Naive thymus-derived CD4-positive, alpha-beta T cell (primary cell): ENCODE measurements at regions not wholly inside any gene's neighbourhood (a gene's known extent, or its start where the extent isn't known, plus 50 kb on each side); places are given as distances from the start of the nearest gene placed in this dataset.

Experiments used
- ATAC-seq: fragments of 150-1000 bp; cut with Tn5 transposase; 2 replicates; pipeline ENCODE4 v1.10.0; 2021; ENCODE audit warnings: mild to moderate bottlenecking, moderate library complexity
- CTCF ChIA-PET: fragments of 350-600 bp; sonication (Branson Sonifier 250); formaldehyde crosslinking; loops from one replicate; lab custom pipeline; 2021; ENCODE audit warnings: antibody characterized with exemption; lab: Charles Lee
- POLR2A ChIA-PET: fragments of 350-600 bp; sonication (Branson Sonifier 250); formaldehyde crosslinking; loops from one replicate; lab custom pipeline; 2021; ENCODE audit warnings: antibody characterized with exemption, inconsistent platforms; lab: Charles Lee
- DNase-seq, 9 donors: peaks; one replicate each; pipeline versions ENCODE4 v3.0.0 to v3.0.0-alpha.2; 2020 to 2022; ENCODE audit warnings: mixed read lengths in 1 of 9
- H3K27ac ChIP-seq: one replicate; pipeline ENCODE4 v1.7.0; 2013; ENCODE audit warnings: mild to moderate bottlenecking, low read depth, low read length, moderate library complexity
- H3K27me3 ChIP-seq, 2 donors: one replicate each; pipeline ENCODE4 v1.7.0; 2013; ENCODE audit warnings: low read length in 2 of 2, mild to moderate bottlenecking in 2 of 2, moderate library complexity in 2 of 2; ENCODE audit not compliant: control insufficient read depth in 2 of 2, insufficient read depth in 2 of 2
- H3K36me3 ChIP-seq, 3 experiments: 1 replicate in 2 of 3; 2 replicates in 1 of 3; pipeline ENCODE4 v1.7.0; 2013; ENCODE audit warnings: low read length in 3 of 3, mild to moderate bottlenecking in 3 of 3, moderate library complexity in 1 of 3; ENCODE audit not compliant: insufficient read depth in 3 of 3, control insufficient read depth in 2 of 3
- H3K4me1 ChIP-seq, 2 donors: one replicate each; pipeline ENCODE4 v1.7.0; 2013; ENCODE audit warnings: low read length in 2 of 2, mild to moderate bottlenecking in 2 of 2, moderate library complexity in 1 of 2; ENCODE audit not compliant: control insufficient read depth in 2 of 2, insufficient read depth in 2 of 2
- H3K4me3 ChIP-seq: 2 replicates; pipeline ENCODE4 v1.7.0; 2013; ENCODE audit warnings: mild to moderate bottlenecking, low read length
- H3K9me3 ChIP-seq, 3 experiments: 1 replicate in 2 of 3; 2 replicates in 1 of 3; pipeline ENCODE4 v1.7.0; 2013; ENCODE audit warnings: low read length in 3 of 3; ENCODE audit not compliant: control insufficient read depth in 2 of 3
- H3K27ac Mint-ChIP-seq, 9 donors: one replicate each; pipeline ENCODE4 v1.8.0; 2020 to 2022; ENCODE audit warnings: mixed read lengths in 9 of 9, mild to moderate bottlenecking in 8 of 9, moderate library complexity in 5 of 9, inconsistent platforms in 2 of 9
- H3K27me3 Mint-ChIP-seq, 5 donors: one replicate each; pipeline ENCODE4 v1.8.0; 2021 to 2022; ENCODE audit warnings: mixed read lengths in 5 of 5, mild to moderate bottlenecking in 1 of 5
- H3K36me3 Mint-ChIP-seq, 5 donors: one replicate each; pipeline ENCODE4 v1.8.0; 2020 to 2022; ENCODE audit warnings: mixed read lengths in 5 of 5, mild to moderate bottlenecking in 3 of 5, inconsistent platforms in 1 of 5
- H3K4me1 Mint-ChIP-seq, 7 donors: one replicate each; pipeline ENCODE4 v1.8.0; 2020 to 2022; ENCODE audit warnings: mixed read lengths in 7 of 7, mild to moderate bottlenecking in 3 of 7, inconsistent platforms in 1 of 7
- H3K4me3 Mint-ChIP-seq, 10 donors: one replicate each; pipeline ENCODE4 v1.8.0; 2020 to 2022; ENCODE audit warnings: mild to moderate bottlenecking in 10 of 10, mixed read lengths in 10 of 10, moderate library complexity in 6 of 10, inconsistent platforms in 2 of 10
- H3K9me3 Mint-ChIP-seq, 11 donors: one replicate each; pipeline ENCODE4 v1.8.0; 2020 to 2022; ENCODE audit warnings: mixed read lengths in 11 of 11, mild to moderate bottlenecking in 4 of 11, inconsistent platforms in 1 of 11, moderate library complexity in 1 of 11
- intact Hi-C, 2 donors: fragments of 100-400 bp; cut with micrococcal nuclease; formaldehyde crosslinking; loops; one replicate each; pipeline ENCODE4 v1.15.1; 2023

DNA sequence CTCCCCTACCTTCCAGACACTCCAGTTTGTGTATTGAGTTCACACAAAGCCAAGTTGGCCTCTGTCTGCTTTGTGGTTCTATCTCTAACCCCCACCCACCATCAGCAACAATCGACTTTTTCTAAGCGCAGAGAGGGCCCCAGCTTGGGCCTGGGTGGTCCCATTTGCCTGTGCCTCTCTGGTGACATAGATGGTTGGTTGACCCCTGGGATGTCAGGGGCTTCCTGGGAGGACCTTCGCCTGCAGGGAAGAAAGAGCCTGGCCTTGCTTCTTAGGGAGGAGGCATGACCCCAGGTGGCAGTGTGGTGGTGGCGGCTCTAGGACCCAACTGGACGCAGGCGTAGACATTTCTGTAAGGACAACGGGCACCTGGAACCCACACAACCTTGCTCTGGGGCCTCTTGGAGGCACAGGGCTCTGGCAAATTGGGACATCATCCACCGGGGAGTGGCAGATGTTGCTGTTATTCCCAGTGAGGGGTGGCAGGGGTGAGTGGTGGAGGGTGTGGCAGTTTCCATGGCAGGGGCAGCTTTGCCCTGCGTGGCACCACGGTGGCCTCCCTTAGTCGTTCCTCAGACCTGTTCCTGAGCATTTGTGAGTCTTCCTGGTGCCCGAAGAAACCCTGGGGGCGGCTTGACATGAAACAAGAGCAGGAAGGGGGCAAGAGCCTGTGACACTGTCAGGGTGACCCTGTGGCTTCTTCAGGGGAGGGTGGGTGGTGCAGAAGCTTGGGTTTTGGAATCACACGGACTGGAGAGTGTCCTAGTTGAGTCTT is 171.0 kb upstream of the IER5L start:
- POLR2A ChIA-PET = interaction anchor here (0.6 kb wide), 1 partner anchor 238 kb away, joined by 3 read pairs; no protein-coding TSS in a partner anchor
- H3K27ac ChIP-seq = no peak overlapping the region
- Mint-ChIP-seq H3K4me3 (no peak overlapping the region), H3K9me3 (peaks cover 0 to 3% (median 0%) of the 10 kb centered on the region in 11 donors), H3K4me1 (peaks cover 0 to 15% (median 8%) of the 10 kb centered on the region in 7 donors), H3K27ac (peak overlapping the region in 1 of 9 donors; percentile 34), H3K36me3 (no peaks in the 10 kb centered on the region), H3K27me3 (peaks cover 0 to 14% (median 0%) of the 10 kb centered on the region in 5 donors)
- DNase-seq (no peak), ATAC-seq (no peak)
- H3K9me3 ChIP-seq = no peaks in the 10 kb centered on the region
- CTCF ChIA-PET = no interaction called here
- peaks cover 0 to 2% of the 10 kb centered on the region in 2 donors for H3K4me1 ChIP-seq
- H3K4me3 ChIP-seq = no peak overlapping the region
- H3K36me3 ChIP-seq = no peaks in the 10 kb centered on the region
- H3K27me3 ChIP-seq = peaks cover 0 to 4% of the 10 kb centered on the region in 2 donors
- intact Hi-C loops = no loop called here

DNA sequence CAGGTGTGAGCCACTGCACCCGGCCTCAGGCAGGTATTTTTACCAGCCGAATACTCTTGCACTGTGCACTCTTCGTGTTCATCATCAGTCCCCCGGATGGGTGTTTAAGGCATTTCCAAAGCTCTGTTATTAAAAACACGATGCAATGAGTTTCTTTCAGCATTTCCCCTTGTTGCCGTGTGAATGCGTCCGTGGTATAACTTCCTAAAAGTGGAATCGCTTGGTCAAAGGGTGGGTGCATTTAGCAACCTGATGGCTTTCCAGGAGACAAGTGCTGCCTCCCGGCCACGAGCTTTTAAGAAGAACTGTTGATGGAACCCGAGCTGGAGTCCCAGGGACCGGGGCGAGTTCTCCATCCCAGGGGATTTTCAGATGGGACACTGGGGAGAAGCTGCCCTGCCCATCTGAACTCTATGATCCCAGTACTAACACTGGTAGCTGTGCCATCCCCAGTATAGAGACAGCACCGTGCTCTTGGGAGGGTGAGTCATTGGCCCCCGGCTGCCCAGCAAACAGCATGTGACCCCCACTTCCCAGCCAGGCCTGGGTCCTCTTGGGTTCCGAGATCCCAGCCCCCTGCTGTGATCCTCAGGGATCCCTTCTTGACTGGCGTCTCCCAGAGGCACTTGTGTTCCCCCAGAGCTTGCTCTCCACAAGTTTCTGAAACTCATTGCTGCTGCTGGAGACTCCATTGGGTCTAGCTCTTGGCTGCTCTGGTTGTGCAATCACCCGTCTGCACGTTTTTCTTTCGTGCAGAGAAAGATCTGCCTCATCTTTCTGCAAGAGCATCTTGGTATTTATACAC is 169.5 kb upstream of the IER5L start:
- no peak overlapping the region for H3K4me3 ChIP-seq
- Mint-ChIP-seq H3K27me3 (peaks cover 0 to 14% (median 0%) of the 10 kb centered on the region in 5 donors), H3K9me3 (peaks cover 0 to 3% (median 0%) of the 10 kb centered on the region in 11 donors), H3K4me1 (peaks cover 0 to 14% (median 9%) of the 10 kb centered on the region in 7 donors), H3K27ac (no peak overlapping the region), H3K4me3 (no peak overlapping the region), H3K36me3 (no peaks in the 10 kb centered on the region)
- ChIA-PET CTCF (interaction anchor here (1.1 kb wide), 1 partner anchor 175 kb away, joined by 3 read pairs; no protein-coding TSS in a partner anchor), POLR2A (no interaction called here)
- H3K27ac ChIP-seq = no peak overlapping the region
- ATAC-seq (peak; percentile 60), DNase-seq (no peak)
- peaks cover 0 to 4% of the 10 kb centered on the region in 2 donors for H3K27me3 ChIP-seq
- H3K4me1 ChIP-seq = peaks cover 0 to 2% of the 10 kb centered on the region in 2 donors
- H3K36me3 ChIP-seq = no peaks in the 10 kb centered on the region
- H3K9me3 ChIP-seq = no peaks in the 10 kb centered on the region
- intact Hi-C loops = no loop called here

DNA sequence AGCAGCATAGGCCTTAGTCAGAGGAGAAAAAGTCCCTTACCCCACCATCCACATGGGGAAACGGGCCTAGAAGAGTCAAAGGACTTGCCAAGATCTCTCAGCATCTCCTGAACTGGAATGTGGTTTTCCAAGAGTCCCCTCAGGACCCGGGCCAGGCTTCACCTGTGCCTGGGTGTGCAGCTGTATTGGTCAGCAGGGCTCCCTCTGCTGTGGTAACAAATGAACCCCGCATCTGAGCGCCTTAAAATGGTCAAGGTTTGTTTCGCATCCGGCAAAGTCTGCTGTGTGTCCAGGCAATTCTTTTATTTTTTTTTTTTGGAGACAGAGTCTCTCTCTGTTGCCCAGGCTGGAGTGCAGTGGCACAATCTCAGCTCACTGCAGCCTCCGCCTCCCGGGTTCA is 168.0 kb upstream of the IER5L start:
- ATAC-seq = no peak
- Mint-ChIP-seq H3K27ac (no peak overlapping the region), H3K4me1 (peaks cover 0 to 14% (median 6%) of the 10 kb centered on the region in 7 donors), H3K9me3 (peaks cover 0 to 3% (median 0%) of the 10 kb centered on the region in 11 donors), H3K4me3 (no peak overlapping the region), H3K36me3 (no peaks in the 10 kb centered on the region), H3K27me3 (peaks cover 0 to 7% (median 0%) of the 10 kb centered on the region in 5 donors)
- Histone ChIP-seq H3K4me3 (no peak overlapping the region), H3K36me3 (no peaks in the 10 kb centered on the region), H3K27me3 (no peaks in the 10 kb centered on the region), H3K9me3 (no peaks in the 10 kb centered on the region), H3K4me1 (no peaks in the 10 kb centered on the region), H3K27ac (no peak overlapping the region)
- no peak for DNase-seq
- ChIA-PET CTCF (interaction anchor here (0.7 kb wide), 1 partner anchor 17 kb away, joined by 3 read pairs; no protein-coding TSS in a partner anchor), POLR2A (interaction anchor here (0.6 kb wide), 2 partner anchors 52 to 171 kb away, joined by 3 read pairs; no protein-coding TSS in a partner anchor)
- intact Hi-C loops = loop anchor here in 1 of 2 donors (1.0 kb wide), 1 partner anchor 172 kb away; no protein-coding TSS in a partner anchor

DNA sequence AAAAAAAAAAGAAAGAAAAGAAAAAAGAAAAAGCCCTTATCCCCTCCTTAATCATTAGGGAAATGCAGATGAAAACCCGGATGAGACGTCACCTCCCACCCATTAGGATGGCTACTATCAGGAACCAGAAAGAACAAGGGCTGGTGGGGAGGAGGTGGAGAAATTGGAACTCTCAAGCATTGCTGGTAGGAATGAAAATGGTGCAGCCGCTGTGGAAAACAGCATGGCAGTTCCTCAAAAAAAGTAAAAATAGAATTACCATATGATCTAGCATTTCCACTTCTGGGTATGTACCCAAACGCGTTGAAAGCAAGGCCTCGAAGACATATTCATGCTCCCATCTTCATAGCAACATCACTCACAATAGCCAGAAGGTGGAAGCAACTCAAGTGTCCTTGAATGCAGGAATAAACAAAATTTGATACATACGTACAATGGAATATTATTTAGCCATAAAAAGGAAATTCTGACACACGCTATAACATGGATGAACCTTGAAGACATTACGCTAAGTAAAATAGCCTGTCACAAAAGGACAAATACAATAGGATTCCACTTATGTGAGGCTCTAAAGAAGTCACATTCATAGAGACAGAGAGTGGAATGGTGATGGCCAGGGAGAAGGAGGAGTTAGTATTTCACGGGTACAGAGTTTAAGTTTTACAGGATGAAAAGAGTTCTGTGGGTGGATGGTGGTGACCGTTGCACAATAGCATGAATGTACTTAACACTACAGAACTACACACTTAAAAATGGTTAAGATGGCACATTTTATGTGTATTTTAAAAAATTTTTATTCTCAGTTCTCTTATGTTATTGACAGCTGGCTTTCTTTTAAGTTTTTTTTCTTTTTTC is 166.8 kb upstream of the IER5L start:
- CTCF ChIA-PET = interaction anchor here (0.7 kb wide), 1 partner anchor 128 kb away, joined by 4 read pairs; no protein-coding TSS in a partner anchor

DNA sequence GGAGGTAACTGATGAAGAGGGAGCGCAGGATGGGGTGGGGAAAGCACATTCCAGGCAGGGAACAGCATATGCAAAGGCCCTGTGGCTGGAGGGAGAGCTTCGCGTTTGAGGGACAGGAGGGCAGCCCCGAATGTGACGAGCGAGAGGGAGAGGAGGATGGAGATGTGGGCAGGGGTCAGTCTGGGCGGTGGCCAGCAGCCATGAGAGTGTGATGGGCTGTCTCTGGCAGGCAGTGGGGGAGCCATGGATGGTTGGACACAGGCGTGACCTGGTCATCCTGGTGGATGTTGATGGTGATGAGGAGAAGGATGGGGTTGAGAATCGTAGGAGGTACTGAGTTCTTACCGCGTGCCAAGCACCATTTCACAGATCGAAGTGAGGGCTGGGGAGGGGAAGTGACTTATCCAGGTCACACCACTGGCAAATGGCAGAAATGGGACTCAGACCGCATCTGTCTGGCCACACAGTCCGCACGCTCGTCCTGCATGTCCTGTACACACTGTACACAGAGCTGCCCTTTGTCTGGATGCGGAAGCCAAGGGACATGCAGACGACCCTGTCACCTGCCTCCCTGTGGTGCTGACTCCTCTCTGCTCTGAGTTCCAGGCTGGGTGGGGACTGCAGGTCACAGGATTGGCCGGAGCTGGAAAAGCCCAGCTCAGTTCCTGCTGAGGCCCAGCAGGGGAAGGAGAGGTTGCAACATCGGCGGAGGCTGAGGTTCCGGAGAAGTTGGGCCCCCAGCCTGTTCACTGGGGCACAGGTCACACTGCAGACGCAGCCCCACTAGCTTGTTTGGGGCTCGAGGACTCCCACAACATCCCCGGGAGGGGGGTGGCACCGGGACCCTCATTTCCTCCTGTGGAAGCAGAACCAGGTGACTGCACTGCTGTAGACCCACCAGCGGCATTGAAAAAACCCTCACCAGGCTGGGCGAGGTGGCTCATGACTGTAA is 165.6 kb upstream of the IER5L start:
- Mint-ChIP-seq H3K27ac (peak overlapping the region in 2 of 9 donors; percentile 22 to 38), H3K36me3 (no peaks in the 10 kb centered on the region), H3K4me3 (no peak overlapping the region), H3K27me3 (no peaks in the 10 kb centered on the region), H3K4me1 (peaks cover 0 to 11% (median 6%) of the 10 kb centered on the region in 7 donors), H3K9me3 (peaks cover 0 to 2% (median 0%) of the 10 kb centered on the region in 11 donors)
- POLR2A ChIA-PET = interaction anchor here (0.9 kb wide), 1 partner anchor 9 kb away, joined by 3 read pairs; no protein-coding TSS in a partner anchor
- Histone ChIP-seq H3K27ac (no peak overlapping the region), H3K4me1 (no peaks in the 10 kb centered on the region), H3K36me3 (no peaks in the 10 kb centered on the region), H3K27me3 (no peaks in the 10 kb centered on the region), H3K9me3 (no peaks in the 10 kb centered on the region), H3K4me3 (no peak overlapping the region)
- intact Hi-C loops = no loop called here
- no peak for DNase-seq
- CTCF ChIA-PET = no interaction called here
- ATAC-seq = peak; percentile 65

More for the DNA sequence above, 166.8 kb upstream of the IER5L start:
- no peaks in the 10 kb centered on the region for H3K36me3 Mint-ChIP-seq
- Histone ChIP-seq H3K36me3 (no peaks in the 10 kb centered on the region), H3K4me3 (no peak overlapping the region), H3K27me3 (no peaks in the 10 kb centered on the region), H3K9me3 (no peaks in the 10 kb centered on the region), H3K4me1 (no peaks in the 10 kb centered on the region), H3K27ac (no peak overlapping the region)
- peak overlapping the region in 4 of 9 donors; percentile 15 to 73 (median 40) for H3K27ac Mint-ChIP-seq
- H3K4me3 Mint-ChIP-seq = no peak overlapping the region
- POLR2A ChIA-PET = no interaction called here
- H3K4me1 Mint-ChIP-seq = peaks cover 0 to 14% (median 6%) of the 10 kb centered on the region in 7 donors
- intact Hi-C loops = no loop called here
- DNase-seq (no peak), ATAC-seq (no peak)
- peaks cover 0 to 3% (median 0%) of the 10 kb centered on the region in 11 donors for H3K9me3 Mint-ChIP-seq
- peaks cover 0 to 3% (median 0%) of the 10 kb centered on the region in 5 donors for H3K27me3 Mint-ChIP-seq
